Panc1 (cell line): ENCODE measurements at regions not wholly inside any gene's neighbourhood (a gene's known extent, or its start where the extent isn't known, plus 50 kb on each side); places are given as distances from the start of the nearest gene placed in this dataset.

ENCODE experiments used
- ATAC-seq: fragments of 200-7000 bp; cut with Tn5 transposase; 2 replicates; pipeline ENCODE4 v1.9.1; 2020; ENCODE audit warnings: mild to moderate bottlenecking, moderate library complexity
- BruUV-seq: library from RNA; stranded (reverse); fragments of 400-500 nt; replicated peaks from 2 replicates; lab custom pipeline; 2021; lab: Mats Ljungman, UMichigan
- CTCF ChIA-PET: fragments of 300-600 bp; sonication (Branson Sonifier 250); formaldehyde crosslinking; loops from one replicate; lab custom pipeline; 2022; ENCODE audit warnings: antibody characterized with exemption; lab: Charles Lee
- POLR2A ChIA-PET: fragments of 300-600 bp; sonication (Branson Sonifier 250); formaldehyde crosslinking; loops from one replicate; lab custom pipeline; 2022; ENCODE audit warnings: antibody characterized with exemption; lab: Charles Lee
- DNase-seq: peaks from one replicate; pipeline ENCODE4 v3.0.0-alpha.2; 2010; ENCODE audit warnings: low read depth, low spot score
- H3K27ac ChIP-seq: 2 replicates; pipeline ENCODE4 v1.5.1; 2011; ENCODE audit warnings: mild to moderate bottlenecking, low read length, inconsistent platforms
- H3K27me3 ChIP-seq: fragments of 200-500 bp; sonication (Bioruptor generic); 2 replicates; pipeline ENCODE4 v1.6.0; 2014; ENCODE audit warnings: low read length, inconsistent platforms; ENCODE audit not compliant: control insufficient read depth, insufficient read depth
- H3K36me3 ChIP-seq: fragments of 200-500 bp; sonication (Bioruptor generic); 2 replicates; pipeline ENCODE4 v1.5.1; 2014; ENCODE audit warnings: inconsistent platforms, mild to moderate bottlenecking, low read length, moderate library complexity; ENCODE audit not compliant: control insufficient read depth, insufficient read depth
- H3K4me1 ChIP-seq: 2 replicates; pipeline ENCODE4 v1.5.1; 2011; ENCODE audit warnings: inconsistent platforms, mild to moderate bottlenecking, low read length, moderate library complexity; ENCODE audit not compliant: control insufficient read depth, insufficient read depth
- H3K4me3 ChIP-seq, 2 experiments: 2 replicates each; pipeline ENCODE4 v1.5.1; 2011 to 2012; ENCODE audit warnings: low read depth in 2 of 2, low read length in 2 of 2, mild to moderate bottlenecking in 2 of 2, inconsistent platforms in 1 of 2, moderate library complexity in 1 of 2
- H3K9me3 ChIP-seq: fragments of 200-500 bp; sonication (Bioruptor generic); 2 replicates; pipeline ENCODE4 v1.5.1; 2014; ENCODE audit warnings: low read depth, mild to moderate bottlenecking, inconsistent platforms, low read length, moderate library complexity; ENCODE audit not compliant: control insufficient read depth, insufficient read depth
- CTCF ChIP-seq: fragments of 450-650 bp; IDR thresholded peaks from 2 replicates; pipeline ENCODE4 v1.5.1; 2017; ENCODE audit warnings: mild to moderate bottlenecking
- POLR2AphosphoS5 ChIP-seq: IDR thresholded peaks from 2 replicates; pipeline ENCODE4 v1.6.1; 2012; ENCODE audit warnings: mild to moderate bottlenecking, low read depth, low read length, moderate library complexity
- REST ChIP-seq, 2 experiments: IDR thresholded peaks; 2 replicates each; pipeline ENCODE4 v1.6.1; 2011 to 2012; ENCODE audit warnings: low read depth in 2 of 2, control low read depth in 1 of 2, low read length in 1 of 2, mild to moderate bottlenecking in 1 of 2, moderate library complexity in 1 of 2; ENCODE audit not compliant: insufficient read depth in 1 of 2
- SIN3A ChIP-seq: IDR thresholded peaks from 2 replicates; pipeline ENCODE4 v1.6.1; 2012; ENCODE audit warnings: low read depth, mild to moderate bottlenecking, low read length, moderate library complexity, borderline replicate concordance; ENCODE audit not compliant: insufficient read depth
- in situ Hi-C: cut with HindIII; loops from 2 replicates; pipeline ENCODE4 v1.10.0; 2016; ENCODE audit warnings: low sequenced_read_pairs, low pct_unique_long_range_greater_than_20kb
- intact Hi-C: fragments of 100-400 bp; cut with micrococcal nuclease; formaldehyde crosslinking; loops from one replicate; pipeline ENCODE4 v1.10.0; 2022; ENCODE audit not compliant: unreplicated experiment

GRCh38 chr17:33647956-33648355 lies 354.9 kb upstream of the ASIC2 start:
- no peaks in the 10 kb centered on the region for H3K36me3 ChIP-seq
- peaks cover 24% of the 10 kb centered on the region for H3K27me3 ChIP-seq
- TF ChIP-seq POLR2AphosphoS5 (no peak), CTCF (peak; percentile 76)
- H3K27ac ChIP-seq, result no peak overlapping the region
- in situ Hi-C loops, result no loop called here
- ChIA-PET CTCF (no interaction called here), POLR2A (no interaction called here)
- DNase-seq (no peak), ATAC-seq (peak; percentile 93)
- no peaks in the 10 kb centered on the region for H3K9me3 ChIP-seq
- intact Hi-C loops, result no loop called here
- H3K4me1 ChIP-seq, result no peaks in the 10 kb centered on the region
- H3K4me3 ChIP-seq, result no peak overlapping the region
- no TSS peak for BruUV-seq

GRCh38 chr17:33650304-33650703 lies 357.2 kb upstream of the ASIC2 start:
- Histone ChIP-seq H3K27ac (no peak overlapping the region), H3K27me3 (peaks cover 12% of the 10 kb centered on the region), H3K9me3 (no peaks in the 10 kb centered on the region), H3K36me3 (no peaks in the 10 kb centered on the region), H3K4me3 (no peak overlapping the region), H3K4me1 (no peaks in the 10 kb centered on the region)
- BruUV-seq, result no TSS peak
- no peak for ATAC-seq
- intact Hi-C loops, result no loop called here
- in situ Hi-C loops, result no loop called here
- POLR2A ChIA-PET, result interaction anchor here (0.7 kb wide), 1 partner anchor 110 kb away, joined by 5 read pairs; no protein-coding TSS in a partner anchor
- CTCF ChIA-PET, result no interaction called here
- TF ChIP-seq CTCF, result no peak
- DNase-seq, result no peak

- no peak for TF ChIP-seq SIN3A
- no peak for TF ChIP-seq POLR2AphosphoS5
- TF ChIP-seq REST (IDR thresholded peaks at IDR 0.05; ENCODE audit: insufficient read depth in 1 of 2, low read depth in 2 of 2, low read length in 1 of 2), result no peak
- peak; percentile 53 for TF ChIP-seq CTCF
- POLR2A ChIA-PET, result no interaction called here
- intact Hi-C loops (no loop called here), in situ Hi-C loops (no loop called here)
- no TSS peak for BruUV-seq
- ATAC-seq (peak; percentile 67), DNase-seq (no peak)
- Histone ChIP-seq H3K9me3 (no peaks in the 10 kb centered on the region), H3K36me3 (no peaks in the 10 kb centered on the region), H3K4me3 (no peak overlapping the region), H3K27me3 (peaks cover 12% of the 10 kb centered on the region), H3K27ac (no peak overlapping the region), H3K4me1 (no peaks in the 10 kb centered on the region)
- CTCF ChIA-PET, result interaction anchor here (0.9 to 1.1 kb wide), 2 partner anchors 99 to 359 kb away, joined by 3 to 4 read pairs; partner anchors contain the start of gene ASIC2
Measured at GRCh38 chr17:33651686-33652085, 358.6 kb upstream of the ASIC2 start.
